ENCODE measurements at regions not wholly inside any gene's neighbourhood (a gene's known extent, or its start where the extent isn't known, plus 50 kb on each side); places are given as distances from the start of the nearest gene placed in this dataset.
"Not testable (repeated sequence)": the region's sequence is repeated elsewhere in the genome, so short reads cannot be mapped to it uniquely, and the experiment has no call there.

GRCh38 chr6:170141061-170141460 is 149.8 kb downstream of the DLL1 start:
- not testable (repeated sequence) for TF ChIP-seq EZH2 (IDR thresholded peaks at IDR 0.05; ENCODE audit: borderline replicate concordance); CTCF (IDR thresholded peaks at IDR 0.05; ENCODE audit: poor library complexity)
